ENCODE measurements at regions not wholly inside any gene's neighbourhood (a gene's known extent, or its start where the extent isn't known, plus 50 kb on each side); places are given as distances from the start of the nearest gene placed in this dataset.

GRCh38 chr3:137061186-137061585, 103.4 kb downstream of the IL20RB start:
- ChIA-PET POLR2A (no interaction called here), CTCF (interaction anchor here (0.5 kb wide), 1 partner anchor 159 kb away, joined by 3 read pairs; no protein-coding TSS in a partner anchor)
- TF ChIP-seq EHMT2 (IDR thresholded peaks at IDR 0.05; ENCODE audit: low read depth) (no peak), EHF (CRISPR knock-in tag; IDR thresholded peaks at IDR 0.05) (no peak), MYC (IDR thresholded peaks at IDR 0.05; ENCODE audit: borderline replicate concordance, low read length) (no peak), ELK1 (IDR thresholded peaks at IDR 0.05; ENCODE audit: low read depth, low read length) (no peak), USF2 (IDR thresholded peaks at IDR 0.05) (no peak), TFCP2L1 (CRISPR knock-in tag; IDR thresholded peaks at IDR 0.05) (no peak), TP53 (CRISPR knock-in tag; IDR thresholded peaks at IDR 0.05) (no peak), SMC3 (IDR thresholded peaks at IDR 0.05) (no peak), CHD4 (IDR thresholded peaks at IDR 0.05; ENCODE audit: borderline replicate concordance) (no peak), REST (IDR thresholded peaks at IDR 0.05) (no peak), HOXB13 (CRISPR knock-in tag; IDR thresholded peaks at IDR 0.05; ENCODE audit: low read depth) (no peak), MAZ (IDR thresholded peaks at IDR 0.05; ENCODE audit: borderline replicate concordance, low read depth, low read length) (no peak), RNF2 (IDR thresholded peaks at IDR 0.05; ENCODE audit: borderline replicate concordance, low read depth) (no peak), ESRRA (IDR thresholded peaks at IDR 0.05; ENCODE audit: borderline replicate concordance, low read length) (no peak), NFE2L2 (conservative IDR thresholded peaks at IDR 0.05; ENCODE audit: low read length) (no peak), HDAC2 (IDR thresholded peaks at IDR 0.05) (no peak)
- TF ChIP-seq, protein P1, sequence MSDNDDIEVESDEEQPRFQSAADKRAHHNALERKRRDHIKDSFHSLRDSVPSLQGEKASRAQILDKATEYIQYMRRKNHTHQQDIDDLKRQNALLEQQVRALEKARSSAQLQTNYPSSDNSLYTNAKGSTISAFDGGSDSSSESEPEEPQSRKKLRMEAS (IDR thresholded peaks at IDR 0.05): no peak
- TF ChIP-seq, protein P2, sequence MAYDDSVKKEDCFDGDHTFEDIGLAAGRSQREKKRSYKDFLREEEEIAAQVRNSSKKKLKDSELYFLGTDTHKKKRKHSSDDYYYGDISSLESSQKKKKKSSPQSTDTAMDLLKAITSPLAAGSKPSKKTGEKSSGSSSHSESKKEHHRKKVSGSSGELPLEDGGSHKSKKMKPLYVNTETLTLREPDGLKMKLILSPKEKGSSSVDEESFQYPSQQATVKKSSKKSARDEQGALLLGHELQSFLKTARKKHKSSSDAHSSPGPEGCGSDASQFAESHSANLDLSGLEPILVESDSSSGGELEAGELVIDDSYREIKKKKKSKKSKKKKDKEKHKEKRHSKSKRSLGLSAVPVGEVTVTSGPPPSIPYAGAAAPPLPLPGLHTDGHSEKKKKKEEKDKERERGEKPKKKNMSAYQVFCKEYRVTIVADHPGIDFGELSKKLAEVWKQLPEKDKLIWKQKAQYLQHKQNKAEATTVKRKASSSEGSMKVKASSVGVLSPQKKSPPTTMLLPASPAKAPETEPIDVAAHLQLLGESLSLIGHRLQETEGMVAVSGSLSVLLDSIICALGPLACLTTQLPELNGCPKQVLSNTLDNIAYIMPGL (CRISPR knock-in tag; IDR thresholded peaks at IDR 0.05; ENCODE audit: borderline replicate concordance): no peak
- TF ChIP-seq, protein P3, sequence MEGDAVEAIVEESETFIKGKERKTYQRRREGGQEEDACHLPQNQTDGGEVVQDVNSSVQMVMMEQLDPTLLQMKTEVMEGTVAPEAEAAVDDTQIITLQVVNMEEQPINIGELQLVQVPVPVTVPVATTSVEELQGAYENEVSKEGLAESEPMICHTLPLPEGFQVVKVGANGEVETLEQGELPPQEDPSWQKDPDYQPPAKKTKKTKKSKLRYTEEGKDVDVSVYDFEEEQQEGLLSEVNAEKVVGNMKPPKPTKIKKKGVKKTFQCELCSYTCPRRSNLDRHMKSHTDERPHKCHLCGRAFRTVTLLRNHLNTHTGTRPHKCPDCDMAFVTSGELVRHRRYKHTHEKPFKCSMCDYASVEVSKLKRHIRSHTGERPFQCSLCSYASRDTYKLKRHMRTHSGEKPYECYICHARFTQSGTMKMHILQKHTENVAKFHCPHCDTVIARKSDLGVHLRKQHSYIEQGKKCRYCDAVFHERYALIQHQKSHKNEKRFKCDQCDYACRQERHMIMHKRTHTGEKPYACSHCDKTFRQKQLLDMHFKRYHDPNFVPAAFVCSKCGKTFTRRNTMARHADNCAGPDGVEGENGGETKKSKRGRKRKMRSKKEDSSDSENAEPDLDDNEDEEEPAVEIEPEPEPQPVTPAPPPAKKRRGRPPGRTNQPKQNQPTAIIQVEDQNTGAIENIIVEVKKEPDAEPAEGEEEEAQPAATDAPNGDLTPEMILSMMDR (IDR thresholded peaks at IDR 0.05): no peak
- DNase-seq (ENCODE audit: low read depth in 1 of 2, low spot score in 1 of 2) (no peak), ATAC-seq (no peak), FAIRE-seq (no peak)
- no peak overlapping the region for H3K4me3 ChIP-seq
- WGBS (ENCODE audit: missing lambda C conversion rate): 34% methylated on average over 4 of the region's 4 CpGs
- H3K27ac ChIP-seq: no peak overlapping the region
- no peak overlapping the region for H3K4me2 ChIP-seq
- no peaks in the 10 kb centered on the region for H3K4me1 ChIP-seq
- no peaks in the 10 kb centered on the region for H3K9me3 ChIP-seq

Data from A549 (cell line).